HG03060 (cell line): ENCODE measurements at regions not wholly inside any gene's neighbourhood (a gene's known extent, or its start where the extent isn't known, plus 50 kb on each side); places are given as distances from the start of the nearest gene placed in this dataset.
A peak's percentile ranks its signal among the peaks of the same experiment; 100 is the strongest.
"Not testable (repeated sequence)": the region's sequence is repeated elsewhere in the genome, so short reads cannot be mapped to it uniquely, and the experiment has no call there.

ENCODE experiments used
- ATAC-seq: cut with Tn5 transposase; IDR thresholded peaks from one replicate; pipeline ENCODE4 v1.9.1; 2021; ENCODE audit warnings: low read depth, moderate number of reproducible peaks; ENCODE audit not compliant: unreplicated experiment

DNA sequence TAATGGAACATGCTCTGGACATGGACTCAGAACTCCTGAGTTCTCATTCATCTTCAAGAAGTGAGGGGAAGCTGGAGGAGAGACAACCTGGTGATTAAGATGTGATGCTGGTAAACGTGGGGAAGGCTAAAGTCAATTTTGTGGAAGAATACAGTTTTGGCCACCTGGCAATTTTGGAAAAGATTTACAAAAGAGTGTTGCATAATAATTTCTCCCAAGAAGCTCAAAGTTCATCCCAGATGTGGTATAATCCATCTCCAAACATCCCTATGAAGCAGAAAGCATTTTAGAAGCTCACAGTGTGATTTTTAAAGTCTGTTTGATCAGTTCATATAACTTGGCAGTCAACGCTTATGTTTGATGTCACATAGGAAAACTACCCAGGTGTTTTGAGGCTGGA is 208.7 kb downstream of the LMX1A start:
- ATAC-seq = no peak

DNA sequence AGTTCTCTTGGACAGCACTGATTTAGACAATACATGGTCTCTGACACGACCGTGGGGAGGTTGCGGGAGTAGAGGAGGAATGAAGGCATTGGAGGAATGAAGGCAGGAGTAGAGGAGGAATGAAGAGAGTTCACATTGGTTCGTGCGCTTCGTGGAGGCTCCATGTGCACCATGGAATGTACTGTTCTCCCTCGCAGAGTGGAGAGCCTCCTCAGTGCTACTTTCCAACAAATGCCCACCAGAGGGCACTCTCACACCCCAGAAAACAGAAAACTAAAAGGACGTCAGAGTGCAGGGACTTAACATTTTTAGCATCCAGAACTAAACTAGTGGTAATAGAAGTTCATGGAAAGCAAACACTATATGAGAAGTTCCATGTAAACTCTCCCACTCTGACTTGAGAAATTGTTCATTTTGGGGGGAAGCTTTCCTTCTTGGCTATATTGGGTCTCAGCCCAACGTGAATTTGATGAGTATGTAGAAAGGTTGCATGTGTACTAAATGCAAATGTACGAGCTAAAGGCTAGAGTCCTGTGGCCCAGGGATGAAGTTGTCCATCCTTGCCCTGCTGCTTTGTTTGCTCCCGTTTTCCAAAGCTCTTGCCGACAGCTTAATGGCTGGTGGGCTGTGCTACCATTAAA is 211.6 kb downstream of the LMX1A start:
- peak; percentile 62 for ATAC-seq

DNA sequence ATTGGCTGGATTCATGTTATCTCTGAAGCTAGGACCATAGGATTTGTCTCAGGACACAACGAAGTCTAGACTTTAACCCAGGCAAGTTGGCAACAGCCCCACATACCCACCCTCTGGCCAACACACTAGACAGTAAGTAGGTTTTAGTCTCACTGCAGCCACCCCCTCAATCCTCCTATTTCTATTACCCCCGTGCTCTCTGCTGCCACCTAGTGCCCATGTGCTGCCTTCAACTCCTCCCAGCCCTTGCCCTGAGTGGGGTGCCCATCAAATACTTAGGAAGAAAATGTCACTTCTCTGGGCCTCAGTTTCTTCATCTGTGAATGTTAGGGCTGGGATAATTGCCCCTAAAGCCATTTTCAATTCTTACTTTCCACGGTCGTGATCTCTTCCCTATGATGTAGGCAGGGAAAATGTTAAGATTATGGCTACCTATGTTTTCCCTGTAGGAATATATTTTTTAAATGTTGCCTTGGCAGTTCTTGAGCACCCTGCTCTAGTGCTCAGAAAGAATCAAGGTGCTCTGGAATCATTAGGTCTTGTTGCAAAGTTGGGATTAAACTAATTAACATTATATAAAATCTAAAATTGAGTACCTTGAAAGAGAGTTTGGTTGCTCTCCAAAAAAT is 213.0 kb downstream of the LMX1A start:
- no peak for ATAC-seq

DNA sequence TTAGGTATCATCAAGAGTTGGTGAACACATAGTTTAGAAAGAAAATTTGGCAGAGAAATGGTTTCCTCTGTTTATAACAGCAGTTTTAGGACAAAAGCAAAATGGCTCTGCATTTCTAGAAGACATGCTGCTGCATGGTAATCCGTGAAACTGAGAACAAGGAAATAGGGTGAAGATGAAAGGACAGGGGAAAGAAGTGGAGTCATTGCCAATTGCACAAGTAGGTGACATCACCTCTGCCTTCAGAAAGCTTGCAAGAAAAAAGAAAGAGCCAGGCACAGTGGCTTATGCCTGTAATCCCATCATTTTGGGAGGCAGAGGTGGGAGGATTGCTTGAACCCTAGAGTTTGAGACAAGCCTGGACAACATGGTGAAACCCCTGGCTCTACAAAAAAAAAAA is 217.6 kb downstream of the LMX1A start:
- no peak for ATAC-seq

DNA sequence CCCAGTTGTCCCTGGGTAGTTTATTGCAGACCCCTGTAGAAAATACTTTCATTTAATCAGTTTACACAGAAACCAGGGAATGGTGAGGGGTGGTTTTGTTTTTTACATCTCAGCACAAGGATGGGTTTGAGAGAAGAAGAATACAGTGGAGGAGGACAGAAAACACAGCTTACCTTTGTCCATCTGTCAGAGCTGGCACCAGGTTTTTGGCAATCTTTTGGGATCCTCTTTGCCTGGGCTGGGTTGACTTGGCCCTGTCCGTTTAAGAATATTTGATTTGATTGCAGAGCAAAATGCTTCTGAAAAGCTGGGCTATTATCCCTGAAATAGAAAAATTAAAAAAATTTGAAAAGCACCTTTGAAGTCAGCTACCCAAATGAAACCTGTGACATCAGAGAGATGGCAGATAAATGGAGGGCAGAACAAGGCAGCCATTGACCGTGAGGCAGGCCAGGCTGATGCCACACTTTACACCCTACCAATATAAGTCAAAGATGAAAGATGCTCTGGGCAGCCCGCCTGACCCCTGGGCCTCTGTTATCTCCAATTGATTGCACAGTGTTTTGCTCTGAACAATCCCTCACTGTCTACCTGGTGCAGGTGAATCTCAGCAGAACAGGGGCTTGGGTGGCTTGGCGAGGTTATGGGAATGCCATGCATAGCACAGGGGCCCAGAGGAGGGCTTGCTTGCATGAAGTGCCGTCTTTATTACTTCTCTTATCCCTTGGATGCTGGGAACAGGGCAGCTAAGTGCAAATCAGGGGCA is 218.8 kb downstream of the LMX1A start:
- no peak for ATAC-seq

DNA sequence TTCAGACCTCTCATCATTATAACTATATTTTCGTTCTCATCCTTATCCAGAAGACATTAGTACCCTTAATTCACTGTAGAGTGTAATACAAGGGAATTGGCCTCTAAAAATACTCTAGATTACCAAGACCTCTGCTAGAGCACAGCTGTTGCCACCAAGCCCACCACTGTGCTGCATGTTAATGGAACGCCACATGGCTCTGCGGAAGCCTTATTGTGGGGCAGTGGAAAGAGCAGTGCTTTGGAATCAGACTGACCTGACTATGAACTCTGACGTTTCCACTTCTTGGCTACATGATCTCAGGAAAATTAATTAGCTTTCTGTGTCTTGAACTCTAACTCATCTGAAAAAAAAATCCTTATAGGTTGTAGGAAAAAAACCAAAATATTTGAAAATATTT is 222.1 kb downstream of the LMX1A start:
- no peak for ATAC-seq

DNA sequence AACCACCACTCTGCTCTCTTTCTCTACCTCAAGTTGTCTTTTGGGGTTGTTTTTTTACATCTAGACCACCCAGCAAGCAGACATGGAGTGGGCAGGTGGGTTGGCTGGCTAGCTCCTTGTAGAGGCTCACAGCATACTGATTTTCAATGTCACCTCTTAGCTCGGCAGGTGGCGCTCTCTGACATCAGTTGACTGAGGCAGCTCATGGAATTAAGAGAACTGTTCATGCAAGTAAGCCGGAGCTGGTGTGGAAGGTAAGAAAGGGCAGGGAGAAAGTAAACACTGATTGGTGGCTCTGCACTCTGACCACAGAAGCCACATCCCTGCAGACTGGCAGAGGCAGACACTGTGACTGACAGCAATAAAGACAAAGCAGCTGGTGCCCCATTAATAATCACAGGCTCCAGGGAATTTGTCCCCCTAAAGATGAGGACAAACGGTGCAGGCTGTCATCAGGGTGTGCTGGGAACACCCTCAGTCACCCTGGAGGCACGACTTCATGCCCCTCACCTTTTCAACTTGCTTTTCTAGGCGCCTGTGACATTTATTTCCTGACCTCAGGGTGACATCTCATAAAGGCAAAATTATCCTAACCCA is 226.8 kb downstream of the LMX1A start:
- ATAC-seq = peak; percentile 54

DNA sequence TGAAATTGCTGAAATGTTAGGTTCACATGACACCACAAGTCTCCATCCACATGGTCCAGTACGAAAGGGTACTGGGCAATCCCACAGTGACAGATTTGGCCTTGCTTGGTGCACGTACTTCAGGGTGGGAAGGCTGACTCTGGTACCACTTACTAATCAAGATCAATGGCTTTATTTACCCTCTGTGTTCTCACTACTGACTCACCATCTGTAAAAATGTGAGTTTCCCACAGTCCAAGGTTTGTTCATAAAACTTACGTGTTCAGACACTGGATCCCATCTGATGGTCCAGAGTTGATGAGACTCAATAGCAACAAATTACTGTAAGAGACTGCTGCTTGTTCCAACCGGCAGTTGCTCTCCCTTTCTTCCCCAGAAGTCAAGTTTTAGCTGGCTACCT is 231.7 kb downstream of the LMX1A start:
- ATAC-seq = no peak

DNA sequence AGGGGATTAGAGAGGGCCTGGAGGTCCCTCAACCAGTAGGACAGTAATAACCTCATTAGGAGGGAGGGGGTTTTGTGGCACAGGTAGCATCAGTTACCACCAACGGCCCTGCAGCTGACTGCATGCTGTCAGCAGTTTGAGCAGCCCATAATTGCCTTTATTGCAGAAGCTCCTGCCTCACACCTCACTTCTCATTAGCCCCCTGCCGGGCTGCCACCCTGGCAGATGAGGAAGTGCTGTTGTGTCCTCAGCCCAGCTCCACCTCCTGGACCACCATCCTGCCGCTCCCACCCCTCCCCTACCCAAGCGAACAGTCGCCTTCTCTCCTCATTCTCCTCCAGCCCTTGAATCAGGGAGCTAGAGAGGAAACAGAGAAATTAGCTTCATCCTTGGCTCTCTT is 237.4 kb downstream of the LMX1A start:
- no peak for ATAC-seq

DNA sequence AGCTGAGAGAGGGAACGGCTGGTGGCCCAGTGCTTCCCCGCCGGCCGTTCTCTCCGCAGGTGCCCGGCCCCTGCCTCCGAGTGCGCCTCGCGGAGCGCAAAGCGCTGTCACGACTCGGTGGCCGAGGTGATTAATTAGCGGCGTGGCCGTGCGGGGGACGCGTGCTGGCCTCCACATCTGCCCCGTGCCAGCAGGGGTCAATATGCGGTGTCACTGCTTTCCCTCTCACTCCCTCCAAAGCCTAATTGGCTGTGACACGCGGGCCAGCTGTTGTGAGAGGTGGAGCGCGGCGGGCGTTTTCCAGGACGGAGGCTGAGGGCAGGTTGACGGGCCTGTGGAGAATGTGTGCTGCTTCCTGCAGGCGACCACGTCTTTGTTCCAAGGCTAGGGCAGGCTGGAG is 239.0 kb downstream of the LMX1A start:
- no peak for ATAC-seq

DNA sequence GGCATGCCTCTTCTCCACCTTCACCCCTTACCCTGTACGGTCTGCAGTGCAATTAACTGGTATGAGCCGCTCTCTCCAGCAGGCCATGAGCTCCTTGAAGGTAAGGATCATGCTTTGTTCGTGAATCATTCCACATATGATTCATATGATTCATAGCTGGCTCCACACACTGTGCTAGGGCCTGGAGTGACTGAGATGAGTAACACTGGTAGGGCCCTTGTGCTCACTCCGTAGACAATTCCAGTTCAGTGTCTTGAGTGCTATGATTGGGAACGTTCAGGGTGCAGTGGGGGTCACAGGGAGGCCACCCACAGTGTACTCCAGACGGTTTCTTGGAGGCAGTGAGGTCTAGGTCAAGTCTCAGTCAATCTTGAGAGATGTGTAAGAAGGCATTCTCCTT is 239.8 kb downstream of the LMX1A start:
- ATAC-seq = no peak

DNA sequence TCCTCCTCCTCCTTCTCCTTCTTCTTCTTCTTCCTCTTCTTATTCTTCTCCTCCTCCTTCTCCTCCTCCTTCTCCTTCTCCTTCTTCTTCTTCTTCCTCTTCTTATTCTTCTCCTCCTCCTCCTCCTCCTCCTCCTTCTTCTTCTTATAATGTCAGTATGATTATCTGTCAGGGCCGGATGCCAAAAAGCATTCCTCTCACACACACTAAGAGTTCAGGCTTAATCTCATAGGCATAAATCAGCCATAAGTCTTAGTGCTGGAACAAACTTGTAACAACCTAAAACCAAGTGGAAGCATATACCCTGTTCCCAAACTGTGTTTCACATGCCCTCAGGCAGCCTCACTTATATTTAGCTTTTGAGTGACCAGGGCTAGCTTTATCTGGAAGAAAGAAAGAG is 240.3 kb downstream of the LMX1A start:
- no peak for ATAC-seq

DNA sequence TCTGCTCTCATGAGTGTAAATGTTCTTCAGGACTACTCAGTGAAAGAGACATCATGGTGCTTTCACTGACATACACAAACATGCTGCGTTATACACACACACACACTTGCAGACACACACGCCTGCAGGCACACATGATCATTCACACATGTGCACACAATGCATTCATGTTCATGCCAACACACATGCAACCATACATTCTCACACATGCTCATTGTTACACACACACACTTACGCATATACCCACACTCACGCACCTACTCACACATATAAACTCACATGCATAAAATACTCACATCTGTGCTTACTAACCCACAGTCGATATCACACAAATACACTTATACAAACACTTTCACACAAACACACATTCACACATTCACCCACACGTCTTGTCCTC is 241.6 kb downstream of the LMX1A start:
- no peak for ATAC-seq

DNA sequence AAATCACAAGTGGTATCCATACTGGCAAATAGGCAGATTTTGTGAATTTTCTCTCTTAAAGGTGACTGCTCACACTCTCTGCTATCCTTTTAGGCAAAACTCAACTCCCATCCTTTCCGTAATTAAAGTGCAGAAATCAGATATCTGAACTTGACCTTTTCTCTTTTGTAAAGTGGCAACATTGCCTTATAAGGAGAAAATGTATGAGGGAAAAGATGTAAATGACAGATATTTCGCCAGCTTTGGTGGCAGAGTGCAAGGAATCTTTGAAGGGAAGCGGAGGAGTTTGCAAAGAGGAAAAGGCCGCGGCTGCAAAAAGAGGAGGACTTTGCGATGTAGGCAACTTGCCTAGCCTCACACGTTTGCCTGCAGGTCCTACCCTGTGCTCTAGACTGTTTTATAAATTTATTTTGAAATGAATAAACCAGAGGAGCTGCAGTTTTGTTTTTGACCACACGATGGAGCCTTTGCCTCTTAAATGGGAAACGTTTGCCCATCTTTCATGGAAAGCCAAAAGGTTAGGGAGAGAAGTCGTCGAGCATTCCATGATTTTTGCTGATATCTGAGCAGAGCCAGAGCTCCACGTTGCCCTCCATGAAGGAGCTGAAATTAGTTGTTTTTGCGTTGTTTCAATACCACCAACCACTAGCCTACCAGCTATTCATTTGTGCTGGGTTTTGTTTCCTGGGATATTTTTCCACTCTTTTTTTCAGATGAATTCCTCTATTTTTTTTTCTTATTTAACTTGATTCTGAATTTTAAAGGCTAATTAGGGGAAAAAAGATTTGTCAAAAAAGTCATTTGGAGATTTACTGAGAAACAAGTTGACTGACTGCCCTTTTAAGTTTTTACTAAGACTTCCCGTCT is 242.3 kb downstream of the LMX1A start:
- no peak for ATAC-seq

DNA sequence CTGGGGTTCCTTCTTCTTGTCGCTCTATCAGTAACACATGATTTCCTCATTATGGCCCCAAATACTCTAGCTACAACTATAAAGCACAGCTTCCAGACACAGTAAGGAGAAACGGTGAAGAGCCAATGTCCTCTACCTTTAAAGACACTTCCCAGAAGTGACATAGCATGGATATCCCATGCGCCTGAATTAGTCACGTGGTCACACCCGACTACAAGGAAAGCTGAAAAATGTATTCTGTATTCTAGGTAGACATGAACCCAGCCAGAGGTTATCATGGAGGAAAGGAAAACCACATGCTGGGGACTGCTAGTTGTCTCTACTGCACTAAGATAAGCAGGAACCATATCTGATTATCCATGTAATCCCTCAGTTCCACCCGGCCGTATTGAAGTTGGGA is 244.3 kb downstream of the LMX1A start:
- ATAC-seq = no peak

DNA sequence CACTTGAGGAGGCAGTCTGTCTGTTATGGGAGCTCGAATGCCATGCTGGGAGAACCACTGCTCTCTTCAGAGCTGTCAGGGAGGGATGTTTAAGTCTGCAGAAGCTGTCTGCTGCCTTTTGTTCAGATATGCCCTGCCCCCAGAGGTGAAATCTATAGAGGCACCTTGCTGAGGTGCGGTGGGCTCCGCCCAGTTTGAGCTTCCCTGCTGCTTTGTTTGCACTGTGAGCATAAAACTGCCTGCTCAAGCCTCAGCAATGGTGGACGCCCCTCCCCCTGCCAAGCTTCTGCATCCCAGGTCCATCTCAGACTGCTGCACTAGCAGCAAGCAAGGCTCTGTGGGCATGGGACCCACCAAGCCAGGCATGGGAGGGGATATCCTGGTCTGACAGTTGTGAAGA is 247.5 kb downstream of the LMX1A start:
- ATAC-seq = no peak

DNA sequence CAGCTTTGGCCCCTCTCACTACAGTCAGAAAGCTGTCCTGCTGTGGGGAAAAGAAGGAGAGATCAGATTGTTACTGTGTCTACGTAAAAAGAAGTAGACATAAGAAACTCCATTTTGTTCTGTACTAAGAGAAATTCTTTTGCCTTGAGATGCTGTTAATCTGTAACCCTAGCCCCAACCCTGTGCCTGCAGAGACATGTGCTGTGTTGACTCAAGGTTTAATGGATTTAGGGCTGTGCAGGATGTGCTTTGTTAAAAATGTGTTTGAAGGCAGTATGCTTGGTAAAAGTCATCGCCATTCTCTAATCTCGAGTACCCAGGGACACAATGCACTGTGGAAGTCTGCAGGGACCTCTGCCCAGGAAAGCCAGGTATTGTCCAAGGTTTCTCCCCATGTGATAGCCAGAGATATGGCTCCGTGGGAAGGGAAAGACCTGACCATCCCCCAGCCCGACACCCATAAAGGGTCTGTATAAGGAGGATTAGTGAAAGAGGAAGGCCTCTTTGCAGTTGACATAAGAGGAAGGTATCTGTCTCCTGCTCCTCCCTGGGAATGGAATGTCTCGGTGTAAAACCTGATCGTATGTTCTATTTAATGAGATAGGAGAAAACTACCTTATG is 263.9 kb downstream of the LMX1A start:
- ATAC-seq = not testable (repeated sequence)

DNA sequence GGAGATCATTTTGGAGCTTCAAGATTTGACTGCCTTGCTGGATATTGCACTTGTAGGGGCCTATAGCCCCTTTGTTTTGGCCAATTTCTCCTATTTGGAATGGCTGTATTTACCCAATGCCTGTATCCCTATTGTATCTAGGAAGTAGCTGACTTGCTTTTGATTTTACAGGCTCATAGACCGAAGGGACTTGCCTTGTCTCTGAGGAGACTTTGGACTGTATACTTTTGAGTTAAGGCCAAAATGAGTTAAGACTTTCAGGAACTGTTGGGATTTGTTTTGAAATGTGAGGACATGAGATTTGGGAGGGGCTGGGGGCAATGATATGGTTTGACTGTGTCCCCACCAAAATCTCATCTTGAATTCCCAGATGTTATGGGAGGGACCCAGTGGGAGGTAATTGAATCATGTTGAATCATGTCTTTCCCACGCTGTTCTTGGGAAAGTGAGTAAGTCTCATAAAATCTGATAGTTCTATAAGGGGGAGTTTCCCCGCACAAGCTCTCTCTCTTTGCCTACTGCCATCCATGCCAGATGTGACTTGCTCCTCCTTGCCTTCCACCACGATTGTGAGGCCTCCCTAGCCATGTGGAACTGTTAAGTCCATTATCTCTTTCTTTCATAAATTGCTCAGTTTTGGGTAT is 276.1 kb downstream of the LMX1A start:
- ATAC-seq = no peak

DNA sequence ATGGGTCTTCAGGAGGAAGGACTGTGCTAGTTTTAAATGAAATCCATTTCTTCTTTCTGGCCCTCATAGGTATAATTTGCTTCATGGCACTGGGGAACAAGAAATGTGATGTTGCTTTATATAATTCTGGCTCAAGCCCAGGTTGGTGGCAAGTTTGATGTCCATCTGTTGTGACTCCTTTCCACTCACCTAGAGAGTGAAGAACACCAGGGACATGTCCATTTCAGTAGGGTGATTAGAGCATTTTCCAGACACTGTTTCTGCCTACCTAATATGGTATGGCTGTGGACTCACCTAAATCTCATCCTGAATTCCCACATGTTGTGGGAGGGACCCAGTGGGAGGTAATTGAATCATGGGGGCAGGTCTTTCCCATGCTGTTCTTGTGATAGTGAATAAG is 278.1 kb downstream of the LMX1A start:
- no peak for ATAC-seq
